GM12872 (cell line): ENCODE measurements at regions not wholly inside any gene's neighbourhood (a gene's known extent, or its start where the extent isn't known, plus 50 kb on each side); places are given as distances from the start of the nearest gene placed in this dataset.

ENCODE experiments used
- TF ChIP-seq, protein P1 (sequence below): IDR thresholded peaks from 3 replicates; pipeline ENCODE4 v1.5.1; 2011; ENCODE audit warnings: low read depth, mild to moderate bottlenecking, low read length, moderate library complexity; ENCODE audit not compliant: insufficient read depth

DNA sequence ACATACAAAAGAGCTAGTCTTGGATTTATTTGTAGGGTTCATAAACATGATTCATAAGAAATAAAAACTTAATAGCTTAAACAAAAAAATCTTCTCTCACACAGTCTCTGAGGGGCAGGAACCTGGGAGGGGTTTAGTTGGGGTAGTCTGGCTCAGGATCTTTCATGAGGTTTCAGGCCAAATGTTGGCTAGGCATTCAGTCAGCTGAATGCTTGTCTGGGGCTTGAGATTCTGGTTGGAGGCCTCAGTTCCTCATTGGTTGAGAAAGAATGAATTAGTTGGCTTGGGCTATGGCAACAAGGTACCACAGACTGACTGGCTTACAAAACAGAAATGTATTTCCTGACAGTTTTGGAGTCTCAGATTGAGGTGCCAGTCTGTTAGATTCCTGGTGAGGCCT is 74.3 kb downstream of the ANKRD7 start:
- TF ChIP-seq, protein P1, sequence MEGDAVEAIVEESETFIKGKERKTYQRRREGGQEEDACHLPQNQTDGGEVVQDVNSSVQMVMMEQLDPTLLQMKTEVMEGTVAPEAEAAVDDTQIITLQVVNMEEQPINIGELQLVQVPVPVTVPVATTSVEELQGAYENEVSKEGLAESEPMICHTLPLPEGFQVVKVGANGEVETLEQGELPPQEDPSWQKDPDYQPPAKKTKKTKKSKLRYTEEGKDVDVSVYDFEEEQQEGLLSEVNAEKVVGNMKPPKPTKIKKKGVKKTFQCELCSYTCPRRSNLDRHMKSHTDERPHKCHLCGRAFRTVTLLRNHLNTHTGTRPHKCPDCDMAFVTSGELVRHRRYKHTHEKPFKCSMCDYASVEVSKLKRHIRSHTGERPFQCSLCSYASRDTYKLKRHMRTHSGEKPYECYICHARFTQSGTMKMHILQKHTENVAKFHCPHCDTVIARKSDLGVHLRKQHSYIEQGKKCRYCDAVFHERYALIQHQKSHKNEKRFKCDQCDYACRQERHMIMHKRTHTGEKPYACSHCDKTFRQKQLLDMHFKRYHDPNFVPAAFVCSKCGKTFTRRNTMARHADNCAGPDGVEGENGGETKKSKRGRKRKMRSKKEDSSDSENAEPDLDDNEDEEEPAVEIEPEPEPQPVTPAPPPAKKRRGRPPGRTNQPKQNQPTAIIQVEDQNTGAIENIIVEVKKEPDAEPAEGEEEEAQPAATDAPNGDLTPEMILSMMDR: no peak

DNA sequence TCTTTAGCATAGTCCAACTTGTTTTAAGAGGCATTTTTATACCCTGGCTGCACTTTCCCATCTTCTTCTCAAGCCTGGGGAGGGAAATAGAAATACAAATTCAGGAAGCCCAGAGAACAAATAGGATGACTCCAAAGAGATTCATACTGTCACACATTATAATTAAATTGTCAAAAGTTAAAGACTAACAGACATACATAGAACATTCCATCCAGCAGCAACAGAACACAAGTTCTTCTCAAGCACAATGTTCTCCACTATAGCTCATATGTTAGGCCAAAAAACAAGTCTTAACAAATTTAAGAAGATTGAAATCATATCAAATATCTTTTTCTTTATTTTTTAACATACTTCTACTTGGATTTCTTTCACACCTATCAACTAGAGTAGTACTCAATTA is 75.7 kb downstream of the ANKRD7 start:
- TF ChIP-seq, protein P1: no peak

DNA sequence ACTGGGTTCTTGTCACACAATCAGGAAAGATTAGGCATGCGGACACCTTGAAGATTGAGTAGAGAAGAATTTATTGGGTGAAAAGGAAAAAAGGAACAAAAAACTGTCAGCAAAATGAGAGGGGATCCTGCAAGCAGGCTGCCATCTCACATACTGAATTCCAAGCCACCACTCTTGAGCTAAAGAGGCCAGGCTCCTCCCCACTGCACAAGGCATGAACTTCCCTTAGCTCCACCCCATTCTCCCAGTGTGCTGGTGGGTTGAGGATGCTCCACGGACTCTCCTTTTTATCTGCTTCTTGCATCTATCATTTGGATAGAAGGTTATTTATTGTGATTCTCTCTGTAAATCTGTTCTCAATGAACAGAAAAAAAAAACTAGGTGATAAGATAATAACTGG is 79.6 kb downstream of the ANKRD7 start:
- TF ChIP-seq, protein P1: no peak

DNA sequence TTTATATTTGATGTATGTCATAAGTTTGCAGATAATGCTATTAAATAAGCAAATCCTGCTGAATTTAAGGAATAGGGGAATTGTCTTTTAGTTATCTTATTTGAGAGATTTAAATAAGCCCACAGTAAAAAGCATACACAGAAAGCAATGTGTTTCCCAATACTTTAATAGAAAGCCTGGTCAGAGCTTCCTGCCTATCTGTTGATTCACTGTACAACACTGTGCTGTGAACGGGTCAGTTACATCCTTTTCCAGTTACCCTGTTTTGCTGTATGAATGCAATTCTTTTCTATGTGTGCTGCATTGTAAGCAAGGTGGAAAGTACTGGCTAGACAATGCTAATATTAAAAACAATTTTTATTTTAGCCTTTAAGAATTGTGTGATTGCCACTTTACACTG is 81.2 kb downstream of the ANKRD7 start:
- TF ChIP-seq, protein P1: no peak

DNA sequence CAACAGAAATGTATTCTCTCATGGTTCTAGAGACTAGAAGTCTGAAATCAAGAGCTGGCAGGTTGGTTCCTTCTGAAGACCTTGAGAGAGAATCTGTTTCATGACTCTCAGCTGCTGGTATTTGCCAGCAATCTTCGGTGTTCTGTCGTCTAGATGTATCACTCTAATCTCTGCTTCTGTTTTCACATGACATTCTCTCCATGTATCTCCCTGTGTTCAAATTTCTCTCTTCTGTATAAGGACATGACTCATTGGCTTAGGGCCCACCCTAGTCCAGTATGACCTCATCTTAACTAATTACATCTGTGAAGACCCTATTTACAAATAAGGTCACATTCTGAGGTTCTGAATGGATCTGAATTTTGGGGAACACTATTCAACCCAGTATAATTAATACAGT is 82.3 kb downstream of the ANKRD7 start:
- TF ChIP-seq, protein P1: no peak

DNA sequence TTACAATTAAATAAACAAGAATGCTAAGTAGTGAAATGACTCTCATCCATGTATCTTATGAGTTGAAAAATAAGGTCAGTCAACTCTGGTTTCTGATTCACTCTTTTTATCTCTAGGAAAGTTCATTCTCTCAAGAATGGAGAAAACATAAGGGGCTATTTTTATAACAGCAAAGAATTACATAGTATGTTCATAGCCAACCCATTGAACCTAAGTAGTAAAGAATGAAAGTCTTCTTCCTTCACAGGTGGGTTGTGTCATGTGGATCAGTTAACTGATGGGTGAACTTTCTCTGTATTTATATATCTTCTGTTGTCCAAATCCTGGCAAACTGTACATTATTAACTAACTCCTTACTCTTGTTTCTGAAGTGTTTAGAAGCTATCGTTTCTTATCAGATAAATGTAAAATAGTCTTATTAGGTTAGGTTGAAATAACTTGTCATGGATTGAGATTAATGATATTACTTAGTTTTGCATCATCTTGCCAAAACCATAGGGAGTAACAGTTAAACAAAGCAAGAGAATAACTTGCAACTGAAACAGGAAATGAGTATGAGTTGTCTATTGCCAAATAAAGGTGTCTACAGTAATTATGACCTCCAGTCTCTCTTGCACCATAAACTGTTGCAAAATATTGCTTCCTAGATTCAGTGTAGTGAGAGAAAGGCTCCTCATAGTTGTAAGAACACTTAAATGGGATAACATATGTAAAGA is 86.8 kb downstream of the ANKRD7 start:
- TF ChIP-seq, protein P1: no peak

DNA sequence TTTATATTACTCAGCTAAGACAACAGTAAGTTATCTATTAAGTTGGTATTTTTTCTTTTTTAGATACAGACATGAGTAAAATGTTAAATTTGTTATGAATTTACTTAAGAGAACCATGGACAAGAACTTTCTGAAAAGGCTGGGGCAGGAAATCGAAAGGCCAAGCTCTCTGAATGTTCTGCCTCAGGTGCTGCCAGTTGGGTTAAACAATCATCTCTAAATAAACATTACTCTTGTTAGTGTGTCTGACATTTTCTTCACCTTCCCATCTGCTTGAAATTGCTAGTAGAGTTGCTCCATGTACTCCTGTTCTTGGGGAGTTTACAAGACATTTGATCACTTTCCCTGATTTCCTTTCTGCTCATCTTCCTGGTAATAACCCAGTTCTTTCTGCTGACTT is 87.5 kb downstream of the ANKRD7 start:
- TF ChIP-seq, protein P1: no peak

DNA sequence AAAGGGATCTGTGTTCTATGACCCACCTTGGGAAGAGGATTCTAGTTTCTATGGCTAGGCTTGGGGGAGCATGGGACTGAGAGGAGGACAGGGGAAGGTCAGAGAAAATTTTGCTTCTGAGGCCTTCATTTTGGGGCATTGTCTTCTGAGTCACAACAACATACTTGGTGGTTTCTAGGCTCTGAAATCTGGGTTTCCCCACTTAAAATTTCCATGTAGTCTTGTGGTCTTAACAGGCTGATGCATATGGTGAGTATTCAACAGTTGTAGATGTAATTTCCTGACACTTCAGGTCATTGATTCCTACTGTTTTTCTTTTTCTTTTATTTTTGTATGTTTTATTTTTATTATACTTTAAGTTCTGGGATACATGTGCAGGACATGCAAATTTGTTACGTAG is 88.5 kb downstream of the ANKRD7 start:
- TF ChIP-seq, protein P1: no peak
